GM23338 (cell line): ENCODE measurements at regions not wholly inside any gene's neighbourhood (a gene's known extent, or its start where the extent isn't known, plus 50 kb on each side); places are given as distances from the start of the nearest gene placed in this dataset.

Source experiments
- ATAC-seq: fragments of 200-7000 bp; cut with Tn5 transposase; 3 replicates; pipeline ENCODE4 v1.9.1; 2020
- DNase-seq: peaks from one replicate; pipeline ENCODE4 v3.0.0-alpha.2; 2015; ENCODE audit warnings: low spot score
- H2AFZ ChIP-seq: fragments of 200-600 bp; sonication (generic); 2 replicates; pipeline ENCODE4 v1.8.0; 2016; ENCODE audit warnings: antibody characterized with exemption, mild to moderate bottlenecking, moderate library complexity
- H3F3A ChIP-seq: fragments of 200-600 bp; sonication (generic); replicated peaks from 2 replicates; pipeline ENCODE4 v1.8.0; 2017; ENCODE audit warnings: antibody characterized with exemption, mixed run types, low read depth
- H3K27ac ChIP-seq: fragments of 200-600 bp; sonication (generic); 2 replicates; pipeline ENCODE4 v1.6.1; 2016; ENCODE audit warnings: low read depth
- H3K27me3 ChIP-seq: fragments of 200-600 bp; sonication (generic); 2 replicates; pipeline ENCODE4 v1.8.0; 2016; ENCODE audit warnings: mild to moderate bottlenecking, mixed run types, moderate library complexity; ENCODE audit not compliant: insufficient read depth
- H3K36me3 ChIP-seq: fragments of 200-600 bp; sonication (generic); 2 replicates; pipeline ENCODE4 v1.8.0; 2016; ENCODE audit warnings: mild to moderate bottlenecking; ENCODE audit not compliant: insufficient read depth
- H3K4me1 ChIP-seq: fragments of 200-600 bp; sonication (generic); 2 replicates; pipeline ENCODE4 v1.8.0; 2016; ENCODE audit warnings: mild to moderate bottlenecking, moderate library complexity; ENCODE audit not compliant: insufficient read depth
- H3K4me2 ChIP-seq: fragments of 200-600 bp; sonication (generic); 2 replicates; pipeline ENCODE4 v1.7.1; 2017; ENCODE audit warnings: mixed run types
- H3K4me3 ChIP-seq: fragments of 200-600 bp; sonication (generic); 2 replicates; pipeline ENCODE4 v1.6.1; 2016; ENCODE audit warnings: mixed run types
- H3K79me2 ChIP-seq: fragments of 200-600 bp; sonication (generic); replicated peaks from 2 replicates; pipeline ENCODE4 v1.8.0; 2017; ENCODE audit warnings: mild to moderate bottlenecking; ENCODE audit not compliant: insufficient read depth
- H3K9me2 ChIP-seq: fragments of 200-600 bp; sonication (generic); 2 replicates; pipeline ENCODE4 v1.8.0; 2017; ENCODE audit not compliant: insufficient read depth
- H4K20me1 ChIP-seq: fragments of 200-600 bp; sonication (generic); replicated peaks from 2 replicates; pipeline ENCODE4 v1.8.0; 2017; ENCODE audit warnings: mild to moderate bottlenecking; ENCODE audit not compliant: insufficient read depth
- H3K27ac Mint-ChIP-seq: 2 replicates; pipeline ENCODE4 v1.8.0; 2020; ENCODE audit warnings: inconsistent platforms, mild to moderate bottlenecking, moderate library complexity, mixed read lengths
- H3K27me3 Mint-ChIP-seq: 3 replicates; pipeline ENCODE4 v1.8.0; 2022; ENCODE audit warnings: low read depth, mild to moderate bottlenecking, moderate library complexity, mixed read lengths, inconsistent platforms; ENCODE audit not compliant: insufficient read depth, poor library complexity
- H3K36me3 Mint-ChIP-seq: 3 replicates; pipeline ENCODE4 v1.8.0; 2021; ENCODE audit warnings: low read depth, mild to moderate bottlenecking, inconsistent platforms, moderate library complexity, mixed read lengths
- H3K4me1 Mint-ChIP-seq: 3 replicates; pipeline ENCODE4 v1.8.0; 2020; ENCODE audit warnings: mild to moderate bottlenecking, inconsistent platforms, mixed read lengths
- H3K4me3 Mint-ChIP-seq: 3 replicates; pipeline ENCODE4 v1.8.0; 2021; ENCODE audit warnings: moderate library complexity, mild to moderate bottlenecking, inconsistent platforms, mixed read lengths
- H3K9me3 Mint-ChIP-seq: 3 replicates; pipeline ENCODE4 v1.8.0; 2020; ENCODE audit warnings: moderate library complexity, mild to moderate bottlenecking, inconsistent platforms, mixed read lengths
- CTCF ChIP-seq, 2 experiments: fragments of 200-600 bp in 1 of 2; sonication (generic) in 1 of 2; conservative IDR thresholded peaks; 2 replicates each; pipeline versions ENCODE4 v1.5.1 to v1.6.1; 2016 to 2017; ENCODE audit warnings: antibody characterized with exemption in 2 of 2, low read depth in 2 of 2, mild to moderate bottlenecking in 2 of 2, moderate library complexity in 1 of 2
- EZH2 ChIP-seq: fragments of 200-600 bp; sonication (generic); IDR thresholded peaks from one replicate; pipeline ENCODE4 v1.8.0; 2017; ENCODE audit warnings: antibody characterized with exemption, mild to moderate bottlenecking, low read depth; ENCODE audit not compliant: unreplicated experiment
- JUNB ChIP-seq: IDR thresholded peaks from one replicate; pipeline ENCODE4 v1.6.1; 2016; ENCODE audit warnings: antibody characterized with exemption; ENCODE audit not compliant: unreplicated experiment
- NANOG ChIP-seq: IDR thresholded peaks from 2 replicates; pipeline ENCODE4 v1.6.1; 2016; ENCODE audit warnings: antibody characterized with exemption, borderline replicate concordance
- REST ChIP-seq: IDR thresholded peaks from one replicate; pipeline ENCODE4 v1.6.1; 2018; ENCODE audit warnings: antibody characterized with exemption; ENCODE audit not compliant: unreplicated experiment
- ZNF462 ChIP-seq: fragments of 250-450 bp; sonication (Bioruptor Pico); IDR thresholded peaks from 2 replicates; pipeline ENCODE4 v1.5.0; 2020; ENCODE audit warnings: mild to moderate bottlenecking, moderate library complexity

DNA sequence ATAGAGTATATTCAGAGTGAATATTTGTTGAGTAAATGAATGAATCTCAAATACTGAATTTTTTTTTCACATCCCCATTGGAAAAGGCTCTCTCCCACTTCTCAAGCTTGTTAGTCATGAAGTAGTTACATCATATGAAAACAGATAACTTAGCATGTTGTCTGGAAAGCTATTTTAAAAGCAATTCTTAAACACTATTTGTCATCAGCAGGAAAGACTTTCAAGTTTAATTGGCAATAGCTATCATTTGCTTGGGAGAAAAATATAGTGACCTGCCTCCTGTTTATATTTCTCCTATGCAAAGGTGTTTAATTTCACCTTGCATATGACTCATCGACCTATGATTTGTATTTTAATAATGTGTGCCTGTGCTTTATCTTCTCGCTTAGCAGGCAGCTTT is 499.8 kb upstream of the GRIA1 start (continued):
- no peak for TF ChIP-seq CTCF (conservative IDR thresholded peaks at IDR 0.05; ENCODE audit: low read depth in 2 of 2)

DNA sequence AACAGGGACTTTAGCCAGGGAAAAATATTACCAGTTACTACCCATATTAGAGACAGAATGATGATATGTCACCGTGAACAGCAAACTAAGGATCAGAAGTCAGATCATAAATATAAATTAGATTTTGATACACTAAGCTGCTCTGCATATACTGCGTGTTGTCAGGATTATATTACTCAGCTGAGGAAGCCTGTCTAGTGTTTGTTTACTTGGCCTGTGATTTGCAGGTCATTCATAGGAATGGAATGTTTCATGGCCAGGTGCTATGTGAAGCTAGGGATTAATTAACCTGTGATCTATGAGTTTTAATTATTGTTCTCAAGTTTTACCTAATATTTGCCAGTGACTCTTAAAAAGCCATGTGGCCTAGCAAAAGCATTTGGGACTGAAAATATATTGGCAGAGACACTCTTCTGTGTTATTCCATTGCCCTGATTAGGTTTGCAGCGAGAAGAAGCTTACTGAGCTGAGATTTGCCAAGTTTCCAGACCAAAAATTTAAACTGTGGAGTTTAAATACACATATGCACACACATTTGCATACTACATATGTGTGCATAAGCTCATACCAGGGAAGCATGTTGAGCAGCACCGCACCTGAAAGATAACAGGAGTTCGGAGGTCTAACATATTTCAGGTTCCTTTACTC is 496.3 kb upstream of the GRIA1 start:
- DNase-seq: no peak
- no peaks in the 10 kb centered on the region for H3K36me3 ChIP-seq

More for the DNA sequence above, 496.3 kb upstream of the GRIA1 start:
- Histone ChIP-seq H3K4me1 (peaks cover 25% of the 10 kb centered on the region), H3K4me2 (no peak overlapping the region), H3K9me2 (peaks cover 17% of the 10 kb centered on the region), H3F3A (no peaks in the 10 kb centered on the region), H3K79me2 (no peaks in the 10 kb centered on the region), H3K27ac (no peak overlapping the region), H3K4me3 (no peak overlapping the region), H3K27me3 (no peaks in the 10 kb centered on the region), H2AFZ (no peak overlapping the region), H4K20me1 (no peaks in the 10 kb centered on the region)
- no peak overlapping the region for H3K4me3 Mint-ChIP-seq
- H3K27ac Mint-ChIP-seq: no peak overlapping the region
- H3K9me3 Mint-ChIP-seq: peaks cover 12% of the 10 kb centered on the region
- H3K36me3 Mint-ChIP-seq: peaks cover 7% of the 10 kb centered on the region; the same call in 2 of the 3 replicates
- no peak for ATAC-seq
- TF ChIP-seq ZNF462 (CRISPR knock-in tag): no peak
- no peak for TF ChIP-seq EZH2
- no peak for TF ChIP-seq JUNB
- no peak for TF ChIP-seq NANOG
- TF ChIP-seq REST: no peak
- peaks cover 2% of the 10 kb centered on the region for H3K27me3 Mint-ChIP-seq
- peaks cover 21% of the 10 kb centered on the region for H3K4me1 Mint-ChIP-seq
